ENCODE measurements at regions not wholly inside any gene's neighbourhood (a gene's known extent, or its start where the extent isn't known, plus 50 kb on each side); places are given as distances from the start of the nearest gene placed in this dataset.

DNA sequence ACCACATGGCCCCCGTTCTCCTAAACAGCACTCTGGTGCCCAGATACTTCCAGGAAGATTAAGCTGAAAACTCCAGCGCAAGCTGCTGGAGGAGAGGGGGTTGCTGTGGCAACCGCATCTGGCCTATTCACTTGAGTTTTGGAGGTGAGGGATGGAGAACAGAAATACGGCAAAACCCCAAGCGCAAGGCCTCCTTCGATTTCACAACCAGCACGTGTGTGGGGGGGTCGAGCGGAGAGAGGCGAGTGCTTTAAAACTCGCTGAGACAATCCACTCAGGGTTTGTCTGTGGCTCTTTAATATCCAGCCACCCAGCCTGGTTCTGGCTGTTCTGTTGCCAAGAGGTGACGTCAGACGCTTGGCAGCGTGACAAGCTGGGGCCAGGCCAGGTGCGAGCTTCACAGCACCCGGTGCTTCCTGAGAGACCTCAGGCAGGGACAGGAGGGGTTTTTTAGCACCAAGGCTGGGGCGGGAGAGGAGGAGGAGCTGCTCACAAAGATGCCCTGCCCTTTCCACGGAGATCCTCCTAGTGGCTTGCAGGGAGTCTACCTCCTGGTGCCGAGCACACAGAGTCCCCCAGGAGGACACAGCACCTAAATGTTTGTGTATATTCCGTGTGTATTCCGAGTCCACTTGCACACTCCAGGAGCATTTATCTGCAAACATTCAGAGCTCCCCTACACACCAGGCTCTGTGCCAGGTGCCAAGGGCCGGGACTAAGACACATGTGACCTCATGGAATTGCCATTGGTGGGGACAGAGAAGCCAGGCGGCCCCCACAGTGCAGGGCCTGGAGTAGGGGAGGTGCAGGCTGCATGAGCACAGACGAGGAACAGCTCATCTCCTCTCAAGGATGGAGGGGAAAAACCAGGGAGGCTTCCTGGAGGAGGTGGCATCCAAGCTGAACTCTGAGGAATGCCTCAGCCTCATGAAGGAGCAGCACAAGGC lies 194.6 kb downstream of the OLFM1 start:
- no peaks in the 10 kb centered on the region for H3K4me1 ChIP-seq (ENCODE audit: insufficient read depth)
- no peaks in the 10 kb centered on the region for H3K9me3 ChIP-seq (ENCODE audit: low read depth)
- H3K4me2 ChIP-seq: no peak overlapping the region
- H3K27ac ChIP-seq: no peak overlapping the region
- 68% methylated on average over 24 of the region's 24 CpGs for WGBS (ENCODE audit: low lambda C conversion rate, missing lambda C conversion rate)
- no peaks in the 10 kb centered on the region for H3K79me2 ChIP-seq
- H4K20me1 ChIP-seq (ENCODE audit: insufficient read depth, poor library complexity, severe bottlenecking): no peaks in the 10 kb centered on the region
- no peaks in the 10 kb centered on the region for H3K9me2 ChIP-seq (replicated peaks; ENCODE audit: insufficient read depth)
- H3K27me3 ChIP-seq: no peaks in the 10 kb centered on the region
- peak; percentile 45 for DNase-seq (ENCODE audit: low spot score)
- no peak overlapping the region for H2AFZ ChIP-seq
- TF ChIP-seq, protein P1, sequence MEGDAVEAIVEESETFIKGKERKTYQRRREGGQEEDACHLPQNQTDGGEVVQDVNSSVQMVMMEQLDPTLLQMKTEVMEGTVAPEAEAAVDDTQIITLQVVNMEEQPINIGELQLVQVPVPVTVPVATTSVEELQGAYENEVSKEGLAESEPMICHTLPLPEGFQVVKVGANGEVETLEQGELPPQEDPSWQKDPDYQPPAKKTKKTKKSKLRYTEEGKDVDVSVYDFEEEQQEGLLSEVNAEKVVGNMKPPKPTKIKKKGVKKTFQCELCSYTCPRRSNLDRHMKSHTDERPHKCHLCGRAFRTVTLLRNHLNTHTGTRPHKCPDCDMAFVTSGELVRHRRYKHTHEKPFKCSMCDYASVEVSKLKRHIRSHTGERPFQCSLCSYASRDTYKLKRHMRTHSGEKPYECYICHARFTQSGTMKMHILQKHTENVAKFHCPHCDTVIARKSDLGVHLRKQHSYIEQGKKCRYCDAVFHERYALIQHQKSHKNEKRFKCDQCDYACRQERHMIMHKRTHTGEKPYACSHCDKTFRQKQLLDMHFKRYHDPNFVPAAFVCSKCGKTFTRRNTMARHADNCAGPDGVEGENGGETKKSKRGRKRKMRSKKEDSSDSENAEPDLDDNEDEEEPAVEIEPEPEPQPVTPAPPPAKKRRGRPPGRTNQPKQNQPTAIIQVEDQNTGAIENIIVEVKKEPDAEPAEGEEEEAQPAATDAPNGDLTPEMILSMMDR (IDR thresholded peaks at IDR 0.05; ENCODE audit: poor library complexity): no peak
- TF ChIP-seq EZH2phosphoT487 (IDR thresholded peaks at IDR 0.05; ENCODE audit: low read depth, severe bottlenecking, unreplicated experiment) (no peak), EZH2 (IDR thresholded peaks at IDR 0.05; ENCODE audit: borderline replicate concordance) (no peak)
- no peak overlapping the region for H3K4me3 ChIP-seq
- no peaks in the 10 kb centered on the region for H3K36me3 ChIP-seq (replicated peaks; ENCODE audit: insufficient read depth, low read depth)

DNA sequence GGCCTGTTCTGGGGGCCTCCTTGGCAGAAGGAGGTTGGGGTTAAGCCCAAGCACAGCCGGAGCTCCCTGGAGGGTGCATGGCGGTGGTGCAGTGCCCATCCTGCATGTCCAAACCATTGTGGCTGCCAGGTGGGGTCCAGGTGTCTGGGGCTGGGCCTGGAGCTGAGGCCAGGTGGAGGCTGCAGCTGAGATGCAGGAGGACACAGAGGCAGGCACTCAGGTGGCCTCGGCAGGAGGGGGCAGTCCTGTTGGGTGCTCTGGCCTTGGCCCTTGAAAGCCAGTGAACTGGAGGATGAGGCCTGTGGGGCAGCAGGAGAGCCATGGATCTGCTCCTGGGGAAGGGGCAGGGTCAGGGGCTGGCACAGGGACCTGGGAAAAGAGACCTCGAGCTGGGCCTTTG lies 195.3 kb downstream of the OLFM1 start:
- Histone ChIP-seq H3K4me1 (ENCODE audit: insufficient read depth) (no peaks in the 10 kb centered on the region), H3K4me3 (no peak overlapping the region), H3K9me3 (ENCODE audit: low read depth) (no peaks in the 10 kb centered on the region), H2AFZ (no peak overlapping the region), H3K9me2 (replicated peaks; ENCODE audit: insufficient read depth) (no peaks in the 10 kb centered on the region), H3K36me3 (replicated peaks; ENCODE audit: insufficient read depth, low read depth) (no peaks in the 10 kb centered on the region), H3K27me3 (no peaks in the 10 kb centered on the region), H3K4me2 (no peak overlapping the region), H3K27ac (no peak overlapping the region), H3K79me2 (no peaks in the 10 kb centered on the region), H4K20me1 (ENCODE audit: insufficient read depth, poor library complexity, severe bottlenecking) (no peaks in the 10 kb centered on the region)
- 82% methylated on average over 4 of the region's 4 CpGs for WGBS (ENCODE audit: low lambda C conversion rate, missing lambda C conversion rate)
- TF ChIP-seq EZH2phosphoT487 (IDR thresholded peaks at IDR 0.05; ENCODE audit: low read depth, severe bottlenecking, unreplicated experiment): no peak
- TF ChIP-seq, protein P1 (IDR thresholded peaks at IDR 0.05; ENCODE audit: poor library complexity): no peak
- no peak for TF ChIP-seq EZH2 (IDR thresholded peaks at IDR 0.05; ENCODE audit: borderline replicate concordance)
- no peak for DNase-seq (ENCODE audit: low spot score)

DNA sequence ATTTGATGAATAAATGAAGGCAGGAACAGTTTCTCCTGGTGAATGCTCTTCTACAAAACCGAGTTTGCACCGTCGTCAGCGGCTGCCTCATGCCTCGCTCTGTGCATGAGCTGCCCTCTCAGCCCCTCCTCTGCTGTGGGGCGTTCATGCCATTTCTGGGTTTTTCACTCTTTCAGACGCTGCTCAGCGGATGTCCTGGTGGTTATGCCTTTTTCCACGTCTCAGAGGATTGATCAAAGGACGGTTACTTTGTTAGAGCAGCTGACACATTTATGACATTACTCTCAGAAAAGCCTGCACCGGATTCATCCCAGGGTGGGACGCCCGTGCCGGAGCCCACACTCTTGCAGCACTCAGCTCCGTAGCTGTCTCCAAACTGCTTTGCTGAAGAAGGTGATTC lies 195.9 kb upstream of the PPP1R26 start:
- no peak overlapping the region for H2AFZ ChIP-seq
- H3K4me1 ChIP-seq (ENCODE audit: insufficient read depth): no peaks in the 10 kb centered on the region
- no peaks in the 10 kb centered on the region for H3K9me2 ChIP-seq (replicated peaks; ENCODE audit: insufficient read depth)
- no peaks in the 10 kb centered on the region for H3K27me3 ChIP-seq
- H3K4me2 ChIP-seq: no peak overlapping the region
- H3K9me3 ChIP-seq (ENCODE audit: low read depth): no peaks in the 10 kb centered on the region
- H3K36me3 ChIP-seq (replicated peaks; ENCODE audit: insufficient read depth, low read depth): no peaks in the 10 kb centered on the region
- H3K27ac ChIP-seq: no peak overlapping the region
- no peak for DNase-seq (ENCODE audit: low spot score)
- H4K20me1 ChIP-seq (ENCODE audit: insufficient read depth, poor library complexity, severe bottlenecking): no peaks in the 10 kb centered on the region
- no peak overlapping the region for H3K4me3 ChIP-seq
- WGBS (ENCODE audit: low lambda C conversion rate, missing lambda C conversion rate): 61% methylated on average over 15 of the region's 15 CpGs
- H3K79me2 ChIP-seq: no peaks in the 10 kb centered on the region
- TF ChIP-seq, protein P1 (IDR thresholded peaks at IDR 0.05; ENCODE audit: poor library complexity): no peak
- TF ChIP-seq EZH2phosphoT487 (IDR thresholded peaks at IDR 0.05; ENCODE audit: low read depth, severe bottlenecking, unreplicated experiment) (no peak), EZH2 (IDR thresholded peaks at IDR 0.05; ENCODE audit: borderline replicate concordance) (no peak)
